ENCODE measurements at regions not wholly inside any gene's neighbourhood (a gene's known extent, or its start where the extent isn't known, plus 50 kb on each side); places are given as distances from the start of the nearest gene placed in this dataset.

GRCh38 chr13:109853153-109853552 lies 66.8 kb upstream of the IRS2 start:
- Mint-ChIP-seq H3K4me3 (ENCODE audit: low read depth) (no peak overlapping the region), H3K27ac (no peak overlapping the region), H3K9me3 (ENCODE audit: low read depth) (no peaks in the 10 kb centered on the region), H3K4me1 (ENCODE audit: low read depth) (peaks cover 8% of the 10 kb centered on the region), H3K27me3 (peaks cover 10% of the 10 kb centered on the region), H3K36me3 (ENCODE audit: insufficient read depth) (no peaks in the 10 kb centered on the region)
- TF ChIP-seq CTCF (IDR thresholded peaks at IDR 0.05; ENCODE audit: unreplicated experiment), result no peak
- no peak for DNase-seq (ENCODE audit: low spot score, unreplicated experiment)

DNA sequence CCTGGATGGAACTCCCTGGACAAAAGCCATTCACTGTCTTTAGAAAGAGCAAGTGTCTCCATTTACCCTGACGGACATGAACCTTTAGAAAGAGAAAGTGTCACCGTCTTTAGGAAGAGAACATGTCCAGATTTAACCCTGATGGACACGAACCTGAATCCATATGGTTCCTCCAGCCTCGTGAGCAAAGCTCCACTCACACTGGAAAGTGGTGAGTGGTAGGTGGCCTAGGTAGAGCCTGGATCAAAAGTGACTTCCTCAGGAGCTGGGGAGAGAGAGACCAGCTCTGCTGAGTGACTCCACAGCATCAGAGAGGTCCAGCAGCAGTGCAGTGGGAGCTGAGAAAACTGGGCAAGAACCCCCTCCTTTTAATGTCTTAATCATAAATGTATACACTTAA lies 59.8 kb upstream of the IRS2 start:
- no peaks in the 10 kb centered on the region for H3K36me3 Mint-ChIP-seq (ENCODE audit: insufficient read depth)
- H3K27ac Mint-ChIP-seq, result no peak overlapping the region
- no peak for TF ChIP-seq CTCF (IDR thresholded peaks at IDR 0.05; ENCODE audit: unreplicated experiment)
- H3K4me1 Mint-ChIP-seq (ENCODE audit: low read depth), result peaks cover 18% of the 10 kb centered on the region
- H3K27me3 Mint-ChIP-seq, result no peaks in the 10 kb centered on the region
- H3K9me3 Mint-ChIP-seq (ENCODE audit: low read depth), result no peaks in the 10 kb centered on the region
- no peak overlapping the region for H3K4me3 Mint-ChIP-seq (ENCODE audit: low read depth)
- DNase-seq (ENCODE audit: low spot score, unreplicated experiment), result no peak

- Mint-ChIP-seq H3K27me3 (no peaks in the 10 kb centered on the region), H3K9me3 (ENCODE audit: low read depth) (no peaks in the 10 kb centered on the region), H3K27ac (no peak overlapping the region), H3K4me3 (ENCODE audit: low read depth) (no peak overlapping the region), H3K4me1 (ENCODE audit: low read depth) (peaks cover 23% of the 10 kb centered on the region), H3K36me3 (ENCODE audit: insufficient read depth) (no peaks in the 10 kb centered on the region)
- TF ChIP-seq CTCF (IDR thresholded peaks at IDR 0.05; ENCODE audit: unreplicated experiment), result no peak
- DNase-seq (ENCODE audit: low spot score, unreplicated experiment), result no peak
Observed at GRCh38 chr13:109844396-109844795, 58.0 kb upstream of the IRS2 start.

DNA sequence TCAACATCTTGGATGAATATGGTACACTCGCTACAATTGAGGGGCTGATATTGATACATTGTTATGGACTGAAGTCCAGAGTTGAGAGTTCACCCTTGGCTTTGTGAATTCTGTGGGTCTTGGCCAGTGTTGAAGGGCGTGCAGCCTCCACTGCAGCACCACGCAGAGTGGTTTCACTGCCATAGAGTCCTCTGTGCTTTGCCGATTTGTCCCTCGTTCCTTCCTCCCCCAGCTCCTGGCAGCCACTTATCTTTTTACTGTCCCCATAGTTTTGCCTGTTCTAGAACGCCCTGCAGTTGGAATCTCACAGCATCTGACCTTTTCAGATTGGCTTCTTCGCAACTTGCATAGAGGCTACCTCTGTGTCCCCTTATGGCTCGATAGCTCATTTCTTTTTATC lies 57.3 kb upstream of the IRS2 start:
- Mint-ChIP-seq H3K36me3 (ENCODE audit: insufficient read depth) (no peaks in the 10 kb centered on the region), H3K27ac (no peak overlapping the region), H3K9me3 (ENCODE audit: low read depth) (no peaks in the 10 kb centered on the region), H3K27me3 (no peaks in the 10 kb centered on the region), H3K4me3 (ENCODE audit: low read depth) (no peak overlapping the region), H3K4me1 (ENCODE audit: low read depth) (peaks cover 19% of the 10 kb centered on the region)
- no peak for DNase-seq (ENCODE audit: low spot score, unreplicated experiment)
- no peak for TF ChIP-seq CTCF (IDR thresholded peaks at IDR 0.05; ENCODE audit: unreplicated experiment)

- Mint-ChIP-seq H3K4me3 (ENCODE audit: low read depth) (no peak overlapping the region), H3K36me3 (ENCODE audit: insufficient read depth) (no peaks in the 10 kb centered on the region), H3K4me1 (ENCODE audit: low read depth) (peaks cover 9% of the 10 kb centered on the region), H3K27me3 (no peaks in the 10 kb centered on the region), H3K27ac (no peak overlapping the region), H3K9me3 (ENCODE audit: low read depth) (no peaks in the 10 kb centered on the region)
- DNase-seq (ENCODE audit: low spot score, unreplicated experiment), result no peak
- no peak for TF ChIP-seq CTCF (IDR thresholded peaks at IDR 0.05; ENCODE audit: unreplicated experiment)
Observed at GRCh38 chr13:109842212-109842920, 56.0 kb upstream of the IRS2 start.

All from progenitor cell of endocrine pancreas (in vitro differentiated cells).